Lower leg skin (tissue), 4 donors: ENCODE measurements at regions not wholly inside any gene's neighbourhood (a gene's known extent, or its start where the extent isn't known, plus 50 kb on each side); places are given as distances from the start of the nearest gene placed in this dataset.

Experiments used
- DNase-seq, 2 donors: peaks; one replicate each; pipeline ENCODE4 v3.0.0-alpha.2; 2019; ENCODE audit warnings: low spot score in 2 of 2
- H3K4me3 ChIP-seq: fragments of 200-600 bp; sonication (generic); 2 replicates; pipeline ENCODE4 v1.5.1; 2017; ENCODE audit warnings: mild to moderate bottlenecking, low read depth; ENCODE audit not compliant: poor library complexity, severe bottlenecking
- CTCF ChIP-seq, 3 donors: fragments of 450-650 bp; IDR thresholded peaks; one replicate each; pipeline ENCODE4 v1.5.1; 2016; ENCODE audit warnings: antibody characterized with exemption in 3 of 3, mild to moderate bottlenecking in 3 of 3, moderate library complexity in 2 of 3
- POLR2A ChIP-seq, 2 donors: fragments of 450-650 bp; IDR thresholded peaks; one replicate each; pipeline ENCODE4 v1.6.1; 2016 to 2017; ENCODE audit warnings: antibody characterized with exemption in 2 of 2, mild to moderate bottlenecking in 1 of 2, moderate library complexity in 1 of 2
- WGBS, 2 donors: methylation state at CpG; one replicate each; pipeline ENCODE4 v1.1.5; 2018; 5-methylcytosine and 5-hydroxymethylcytosine counted together
- intact Hi-C: fragments of 100-400 bp; cut with DNase I; formaldehyde crosslinking; loops from one replicate; pipeline ENCODE4 v1.15.0; 2023; ENCODE audit warnings: low total_unique reads

DNA sequence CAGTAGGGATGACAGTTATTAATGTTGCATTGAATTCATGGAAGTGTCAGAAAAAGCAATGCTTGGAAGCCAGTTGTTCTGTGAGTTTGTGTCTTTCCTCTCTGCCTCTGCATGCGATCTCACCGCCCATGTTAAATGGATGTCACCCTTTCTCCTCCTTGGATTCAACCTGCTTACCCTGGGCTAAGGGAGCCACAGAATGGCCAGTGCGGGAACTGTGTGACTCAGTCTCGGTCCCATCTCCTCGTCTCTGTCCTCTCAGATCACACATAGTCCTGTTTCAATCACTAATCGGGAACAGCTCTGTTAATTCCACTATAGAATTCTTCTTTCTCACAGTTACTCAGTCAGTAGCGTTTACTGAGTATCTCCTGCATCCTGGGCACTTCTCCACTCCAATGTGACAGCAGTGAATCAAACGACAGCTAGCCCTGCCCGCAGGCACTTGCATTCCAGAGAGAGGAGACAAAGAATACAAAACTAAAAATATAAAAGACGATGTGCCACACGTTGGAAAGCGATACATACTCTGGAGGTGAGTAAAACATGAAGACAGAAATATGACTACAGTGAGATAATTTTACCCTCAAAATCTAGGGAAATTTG lies 53.6 kb upstream of the TLR3 start:
- WGBS, 2 donors, result 65 to 66% methylated on average over 12 of the region's 12 CpGs
- no peak for TF ChIP-seq CTCF (IDR thresholded peaks at IDR 0.05)
- TF ChIP-seq POLR2A (IDR thresholded peaks at IDR 0.05), result no peak
- no peak overlapping the region for H3K4me3 ChIP-seq
- DNase-seq, result peak in 1 of 2 donors; percentile 31
- intact Hi-C loops, result no loop called here

DNA sequence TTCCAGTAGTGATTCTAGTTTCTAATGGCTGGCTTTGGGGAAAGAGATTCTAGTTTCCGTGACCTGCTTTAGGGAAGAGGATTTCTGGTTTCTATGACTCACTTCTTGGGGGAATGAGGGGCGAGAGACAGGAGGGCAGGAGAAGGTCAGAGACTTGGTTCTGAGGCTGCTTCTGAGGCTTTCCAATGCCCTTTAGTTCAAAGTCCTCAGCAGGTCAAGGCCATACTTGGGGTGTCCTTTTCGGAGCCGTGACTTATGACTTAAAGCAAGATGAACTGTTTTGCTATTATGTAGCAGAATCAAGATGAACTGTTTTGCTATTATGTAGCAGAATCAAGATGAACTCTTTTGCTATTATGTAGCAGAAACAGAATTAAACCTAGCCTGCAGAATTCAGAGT lies 52.2 kb upstream of the TLR3 start:
- intact Hi-C loops, result no loop called here
- TF ChIP-seq CTCF (IDR thresholded peaks at IDR 0.05) (no peak), POLR2A (IDR thresholded peaks at IDR 0.05) (no peak)
- DNase-seq, result no peak
- WGBS, 2 donors, result 65 to 83% methylated on average over 4 of the region's 4 CpGs
- H3K4me3 ChIP-seq, result no peak overlapping the region

- H3K4me3 ChIP-seq, result no peak overlapping the region
- intact Hi-C loops, result no loop called here
- DNase-seq, result no peak
- TF ChIP-seq POLR2A (IDR thresholded peaks at IDR 0.05), result no peak
- no peak for TF ChIP-seq CTCF (IDR thresholded peaks at IDR 0.05)
- 85 to 89% methylated on average over 6 of the region's 6 CpGs for WGBS, 2 donors
Observed at GRCh38 chr4:186017801-186018200, 51.2 kb upstream of the TLR3 start.

DNA sequence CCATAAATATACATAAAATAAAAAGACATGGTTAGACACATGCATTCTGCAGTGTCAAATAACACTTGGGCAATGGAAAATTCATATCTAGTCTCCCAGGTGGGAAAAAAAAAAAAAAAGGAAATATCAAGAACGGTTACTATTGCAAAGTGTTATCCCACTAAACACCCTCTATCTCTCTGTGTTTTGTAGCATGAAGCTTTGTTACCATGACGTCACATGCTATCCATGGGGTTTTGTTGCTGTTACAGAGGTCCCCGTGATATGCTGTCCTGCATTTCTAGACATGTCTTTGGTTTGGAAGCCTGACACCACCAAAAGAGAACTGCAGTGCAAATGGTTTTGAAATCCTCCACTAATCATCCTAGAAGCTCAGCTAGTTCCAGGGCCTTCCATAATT lies 50.7 kb upstream of the TLR3 start:
- H3K4me3 ChIP-seq, result no peak overlapping the region
- TF ChIP-seq POLR2A (IDR thresholded peaks at IDR 0.05) (no peak), CTCF (IDR thresholded peaks at IDR 0.05) (no peak)
- DNase-seq, result peak in 1 of 2 donors; percentile 9
- WGBS, 2 donors, result 59 to 60% methylated on average over 3 of the region's 3 CpGs
- intact Hi-C loops, result no loop called here

- no peak overlapping the region for H3K4me3 ChIP-seq
- 58 to 61% methylated on average over 2 of the region's 2 CpGs for WGBS, 2 donors
- intact Hi-C loops, result no loop called here
- no peak for TF ChIP-seq POLR2A (IDR thresholded peaks at IDR 0.05)
- DNase-seq, result no peak
Observed at GRCh38 chr4:186018784-186019183, 50.2 kb upstream of the TLR3 start.
